Posterior cingulate gyrus (tissue), 11 donors: ENCODE measurements at regions not wholly inside any gene's neighbourhood (a gene's known extent, or its start where the extent isn't known, plus 50 kb on each side); places are given as distances from the start of the nearest gene placed in this dataset.
"Not testable (repeated sequence)": the region's sequence is repeated elsewhere in the genome, so short reads cannot be mapped to it uniquely, and the experiment has no call there.

Source experiments
- DNase-seq, 10 donors: peaks; one replicate each; pipeline versions ENCODE4 v3.0.0 to v3.0.0-alpha.2; 2020 to 2021; ENCODE audit warnings: mixed read lengths in 3 of 10
- intact Hi-C: fragments of 100-400 bp; cut with DNase I; formaldehyde crosslinking; loops from one replicate; pipeline ENCODE4 v1.15.1; 2023

DNA sequence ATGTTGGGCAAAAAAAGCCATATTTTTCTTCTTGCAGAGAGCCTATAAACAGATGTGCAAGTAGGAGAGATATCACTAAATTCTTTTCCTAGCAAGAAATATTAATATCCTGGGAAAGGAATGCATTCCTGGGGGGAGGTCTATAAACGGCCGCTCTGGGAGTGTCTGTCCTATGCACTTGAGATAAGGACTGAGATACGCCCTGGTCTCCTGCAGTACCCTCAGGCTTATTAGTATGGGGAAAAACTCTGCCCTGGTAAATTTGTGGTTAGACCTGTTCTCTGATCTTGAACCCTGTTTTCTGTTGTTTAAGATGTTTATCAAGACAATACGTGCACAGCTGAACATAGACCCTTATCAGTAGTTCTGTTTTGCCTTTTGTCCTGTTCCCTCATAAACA, 177.8 kb upstream of the PAQR3 start:
- DNase-seq, intact Hi-C loops: not testable (repeated sequence)

DNA sequence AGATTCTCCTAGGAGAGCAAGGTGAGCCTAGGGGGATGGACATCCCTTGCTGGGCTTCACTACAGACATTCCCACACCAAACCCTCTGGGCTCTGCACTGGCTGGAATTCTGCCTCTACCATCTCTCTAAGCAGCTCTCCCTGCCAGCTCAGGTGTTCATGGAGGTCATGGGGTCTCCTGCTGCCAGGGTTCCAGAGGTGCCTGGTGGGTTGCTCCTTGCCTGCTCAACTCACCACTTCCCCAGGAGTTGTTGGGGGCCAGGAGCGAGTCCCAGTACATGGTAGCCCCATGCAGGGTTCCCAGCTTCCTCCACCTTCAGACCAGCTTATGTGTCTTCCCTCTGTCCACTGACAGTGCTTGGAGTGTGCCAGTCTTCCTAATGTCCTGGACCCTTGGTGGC, 167.8 kb upstream of the PAQR3 start:
- DNase-seq, result no peak
- intact Hi-C loops, result no loop called here

DNA sequence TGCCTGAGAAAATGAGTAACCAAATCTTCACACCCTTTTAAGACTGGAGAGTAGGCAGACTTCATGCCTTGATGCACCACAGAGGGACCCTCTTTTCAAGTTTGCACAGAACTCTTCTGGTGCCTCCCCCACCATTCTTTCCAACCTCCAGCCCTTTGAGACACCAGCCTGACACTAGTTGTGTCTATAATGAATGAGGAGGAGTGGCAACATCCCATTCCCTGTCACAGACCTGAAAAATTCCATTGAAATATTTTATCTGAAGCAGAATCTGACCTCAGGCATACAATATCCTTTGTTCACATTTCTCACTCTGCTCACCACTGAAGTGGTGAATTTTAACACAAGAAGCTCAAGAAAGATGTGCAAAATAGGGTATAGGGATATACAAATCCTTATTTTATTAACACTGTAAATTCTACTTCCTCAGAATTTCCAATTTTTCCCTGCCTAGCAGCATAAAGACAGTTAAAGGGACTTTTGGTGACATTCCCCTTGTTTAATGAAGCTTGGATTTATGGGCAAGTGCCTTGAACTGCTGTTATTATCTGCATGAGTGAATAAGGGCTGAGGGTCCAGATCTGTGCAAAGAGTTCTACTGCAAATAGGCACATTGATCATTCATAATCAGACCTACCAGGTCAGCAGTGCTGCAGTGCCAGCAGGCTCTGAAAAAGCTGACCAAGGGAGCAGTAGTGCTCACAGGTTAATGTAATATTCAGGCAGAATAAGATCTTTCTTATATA, 149.9 kb upstream of the PAQR3 start:
- intact Hi-C loops, result no loop called here
- DNase-seq, result no peak

DNA sequence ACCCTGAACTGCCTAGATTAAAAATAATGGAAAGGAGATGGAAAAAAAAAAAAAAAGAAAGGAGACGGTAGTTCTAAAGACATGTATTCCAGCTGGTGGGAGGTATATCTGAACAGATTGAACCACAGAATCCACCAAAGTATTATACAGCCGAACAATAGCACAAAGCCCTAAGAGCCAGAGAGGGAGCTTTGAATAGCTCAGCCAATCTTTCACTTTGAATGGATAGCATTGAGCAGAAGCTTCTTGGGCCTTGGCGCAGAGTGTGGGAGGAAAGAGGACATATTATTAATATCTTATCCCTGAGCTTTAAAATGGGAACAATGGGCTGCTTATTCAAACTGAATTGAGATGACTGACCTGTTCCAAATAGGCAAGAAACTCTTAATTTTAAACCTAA, 147.8 kb upstream of the PAQR3 start:
- intact Hi-C loops, result no loop called here
- no peak for DNase-seq

DNA sequence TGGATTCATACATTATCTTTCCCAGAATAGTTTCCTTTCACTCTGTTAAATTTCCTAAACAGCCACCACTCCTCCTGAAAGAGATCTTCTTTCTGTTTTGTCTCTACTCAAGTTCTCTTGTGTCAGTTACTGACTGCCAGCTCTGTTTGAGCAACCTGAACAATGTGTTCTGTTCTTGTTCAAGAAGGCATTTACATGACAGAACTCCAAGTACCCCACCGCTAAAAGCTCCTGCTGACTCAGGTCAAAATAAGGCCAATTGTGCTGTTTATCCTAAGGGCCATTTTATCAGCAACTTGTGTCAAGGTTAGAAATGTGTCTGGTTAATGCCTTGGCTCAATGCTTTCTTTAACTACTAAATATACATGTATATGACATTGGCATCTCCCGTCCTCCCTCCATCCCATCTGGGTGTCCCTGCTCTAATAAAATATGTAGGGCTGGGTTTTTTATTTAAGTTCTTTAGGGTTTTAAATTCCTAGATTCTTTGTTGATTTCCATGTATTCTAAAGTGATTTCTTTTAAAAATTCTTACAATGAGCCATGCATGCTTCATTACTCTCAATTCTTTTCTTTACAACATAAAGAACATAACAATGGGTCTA, 144.3 kb upstream of the PAQR3 start:
- intact Hi-C loops, result no loop called here
- DNase-seq, result no peak

DNA sequence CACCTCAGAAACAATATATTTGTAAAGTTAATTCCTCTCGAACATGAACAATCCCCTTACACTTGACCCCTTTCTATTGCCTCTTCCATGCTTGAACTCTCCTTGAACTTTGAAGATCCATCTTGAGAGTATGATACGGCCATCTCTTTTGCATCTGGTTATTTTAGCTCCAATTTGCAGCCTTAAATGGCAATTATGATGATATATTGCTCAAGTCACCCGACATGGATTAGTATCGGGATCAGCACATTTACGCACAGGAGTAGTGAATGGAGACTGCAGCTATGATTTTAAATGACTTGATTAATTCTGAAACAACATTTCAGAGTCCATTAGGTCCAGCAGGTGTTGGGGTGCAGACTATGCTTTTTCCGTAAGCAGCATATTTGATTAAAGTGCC, 143.8 kb upstream of the PAQR3 start:
- intact Hi-C loops, result no loop called here
- DNase-seq, result no peak

DNA sequence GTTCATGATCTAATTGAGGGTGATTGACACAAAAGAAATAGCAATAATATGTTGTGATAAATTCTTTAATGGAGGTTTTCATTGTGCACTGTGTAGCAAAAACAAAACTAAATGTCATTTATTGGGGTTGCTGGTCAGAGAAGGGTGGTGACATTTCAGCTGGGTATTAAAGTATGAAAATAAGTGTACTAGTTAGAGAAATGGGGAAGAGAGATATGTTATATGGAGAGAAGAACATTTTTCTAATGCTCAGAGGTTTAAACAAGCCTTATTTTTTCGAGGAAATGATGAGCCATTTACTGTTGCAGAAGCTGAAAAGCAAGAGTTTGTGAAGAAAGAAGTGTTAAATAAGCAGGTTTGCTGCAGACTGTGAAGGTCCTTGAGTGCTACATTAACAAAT, 142.7 kb upstream of the PAQR3 start:
- DNase-seq, result no peak
- intact Hi-C loops, result no loop called here

DNA sequence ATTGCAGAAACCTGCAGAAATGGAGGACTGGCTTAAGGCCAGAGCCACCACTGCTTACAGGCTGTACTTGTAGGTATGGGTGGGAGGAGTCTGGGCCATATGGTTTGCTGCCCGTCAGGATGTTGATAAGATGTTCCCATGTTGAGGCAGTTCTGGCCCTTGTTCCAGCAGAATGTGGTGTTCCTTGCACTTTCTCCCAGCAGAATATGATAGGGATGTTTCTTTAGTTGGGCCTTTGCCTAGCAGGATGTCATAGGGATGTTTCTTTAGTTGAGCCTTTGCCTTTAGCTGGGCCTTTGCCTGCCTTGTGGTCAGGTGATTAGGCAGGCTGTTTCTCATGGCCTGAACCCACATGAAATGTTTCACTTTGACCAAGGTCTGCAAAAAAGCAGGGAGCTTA, 139.1 kb upstream of the PAQR3 start:
- intact Hi-C loops, result no loop called here
- no peak for DNase-seq

DNA sequence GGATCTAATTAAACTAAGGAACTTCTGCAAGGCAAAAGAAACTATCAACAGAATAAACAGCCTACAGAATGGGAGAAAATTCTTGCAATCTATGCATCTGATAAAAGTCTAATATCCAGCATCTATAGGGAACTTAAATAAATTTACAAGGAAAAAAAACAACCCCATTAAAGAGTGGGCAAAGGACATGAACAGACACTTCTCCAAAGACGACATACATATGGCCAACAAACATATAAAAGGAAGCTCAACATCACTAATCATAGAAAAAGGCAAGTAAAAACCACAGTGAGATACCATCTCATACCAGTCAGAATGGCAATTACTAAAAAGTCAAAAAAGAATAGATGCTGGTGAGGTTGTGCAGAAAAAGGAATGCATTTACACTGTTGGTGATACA, 134.8 kb upstream of the PAQR3 start:
- no peak for DNase-seq
- intact Hi-C loops, result no loop called here

DNA sequence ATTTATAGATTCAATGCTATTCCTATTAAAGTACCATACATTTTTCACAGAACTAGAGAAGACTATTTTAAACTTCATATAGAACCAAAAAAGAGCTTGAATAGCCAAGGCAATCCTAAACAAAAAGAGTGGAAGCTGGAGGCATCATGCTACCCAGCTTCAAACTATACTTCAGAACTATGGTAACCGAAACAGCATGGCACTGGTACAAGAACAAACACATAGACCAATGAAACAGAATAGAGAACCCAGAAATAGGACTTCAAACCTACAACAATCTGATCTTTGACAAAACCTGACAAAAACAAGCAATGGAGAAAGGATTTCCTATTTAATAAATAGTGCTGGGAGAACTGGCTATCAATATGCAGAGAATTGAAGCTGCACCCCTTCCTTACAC, 134.2 kb upstream of the PAQR3 start:
- intact Hi-C loops, result no loop called here
- no peak for DNase-seq

DNA sequence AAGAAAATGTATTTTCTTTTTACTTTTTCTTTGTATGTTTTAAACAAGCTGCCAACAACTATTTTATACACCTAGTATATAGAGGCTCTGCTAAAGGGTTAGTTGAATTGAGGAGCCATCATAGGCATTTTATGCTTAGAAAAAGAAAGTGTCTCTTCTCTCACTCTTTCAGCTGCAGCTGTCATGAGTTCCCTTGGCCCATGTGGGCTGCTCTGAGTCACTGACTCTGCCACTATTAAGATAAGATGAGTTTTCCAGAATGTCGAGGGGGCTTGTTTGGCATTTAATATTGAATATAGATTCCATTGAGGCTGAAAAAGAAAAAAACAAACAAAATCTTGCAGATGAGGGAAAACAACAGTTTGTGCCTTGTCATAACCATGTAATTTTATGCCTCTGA, 126.0 kb upstream of the PAQR3 start:
- no peak for DNase-seq
- intact Hi-C loops, result no loop called here

DNA sequence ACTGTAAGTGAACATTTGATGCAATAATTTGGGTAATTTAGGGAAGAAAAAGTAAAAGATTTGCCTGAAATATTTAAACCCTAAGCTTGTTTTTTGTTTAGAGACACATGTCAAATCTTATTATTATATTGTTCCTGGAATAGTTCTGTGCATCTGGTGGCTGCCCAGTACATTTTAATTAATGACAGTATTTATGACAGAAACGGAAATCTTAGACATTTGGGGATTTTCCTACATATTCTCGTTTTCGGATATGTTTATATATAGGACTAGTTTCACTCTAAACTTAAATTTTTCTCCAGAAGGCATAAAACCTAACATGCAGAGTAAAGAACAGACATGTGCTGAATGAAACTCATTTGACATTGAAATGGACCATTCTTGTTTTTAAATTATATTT, 125.6 kb upstream of the PAQR3 start:
- intact Hi-C loops, result no loop called here
- no peak for DNase-seq

DNA sequence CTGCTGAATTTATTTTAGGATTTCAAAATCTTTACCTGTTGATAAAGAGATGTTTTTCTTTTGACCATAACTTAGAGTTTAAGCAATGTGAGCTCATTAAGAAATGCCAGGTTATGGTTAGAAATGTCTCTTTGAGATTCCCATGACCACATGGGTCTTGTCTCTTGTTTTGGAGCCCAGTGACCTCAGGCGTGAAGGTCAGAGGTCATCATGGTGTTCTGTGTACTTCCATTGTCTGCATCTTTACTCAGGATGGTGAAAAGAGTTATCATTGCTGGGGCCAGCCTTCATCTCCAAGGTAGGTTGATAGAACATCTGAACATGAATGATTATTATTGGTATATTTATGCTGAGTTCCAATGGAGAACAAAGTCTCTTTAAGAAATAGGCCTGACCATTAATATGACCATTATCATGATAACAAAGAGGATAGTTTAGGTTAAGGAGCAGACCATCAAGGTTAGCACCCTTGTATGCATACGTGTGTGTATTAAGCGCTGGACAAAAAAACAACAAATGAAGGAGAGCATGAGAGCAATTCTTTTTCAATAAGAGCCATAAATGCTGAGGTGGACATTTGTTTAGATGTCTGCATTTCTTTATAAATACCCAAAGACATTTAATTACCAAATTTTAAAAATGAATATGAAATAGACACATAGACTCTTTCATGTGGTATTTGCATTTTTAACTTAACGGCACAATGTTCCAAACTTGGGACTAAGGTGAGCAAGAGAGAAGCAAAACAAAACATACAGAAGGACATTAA, 120.6 kb upstream of the PAQR3 start:
- DNase-seq, result no peak
- intact Hi-C loops, result no loop called here

DNA sequence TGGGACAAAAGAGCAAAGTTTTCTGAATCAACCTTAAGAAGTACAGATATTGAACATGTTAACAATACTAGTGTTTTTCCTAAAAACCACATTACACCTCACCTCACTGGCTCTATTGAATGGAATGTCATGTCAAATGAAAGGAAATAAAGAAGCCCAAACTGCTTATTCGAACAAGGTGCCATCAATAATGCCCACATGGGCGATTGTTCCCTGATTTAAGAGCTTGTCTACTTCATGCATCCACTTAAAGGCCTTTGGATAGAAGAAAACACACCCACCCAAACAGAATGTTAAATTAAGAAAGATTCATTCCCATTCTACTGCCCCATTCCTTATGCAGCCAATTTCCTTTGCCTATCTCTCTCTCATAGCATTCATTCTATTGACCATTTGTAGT, 118.5 kb upstream of the PAQR3 start:
- intact Hi-C loops, result no loop called here
- DNase-seq, result no peak

DNA sequence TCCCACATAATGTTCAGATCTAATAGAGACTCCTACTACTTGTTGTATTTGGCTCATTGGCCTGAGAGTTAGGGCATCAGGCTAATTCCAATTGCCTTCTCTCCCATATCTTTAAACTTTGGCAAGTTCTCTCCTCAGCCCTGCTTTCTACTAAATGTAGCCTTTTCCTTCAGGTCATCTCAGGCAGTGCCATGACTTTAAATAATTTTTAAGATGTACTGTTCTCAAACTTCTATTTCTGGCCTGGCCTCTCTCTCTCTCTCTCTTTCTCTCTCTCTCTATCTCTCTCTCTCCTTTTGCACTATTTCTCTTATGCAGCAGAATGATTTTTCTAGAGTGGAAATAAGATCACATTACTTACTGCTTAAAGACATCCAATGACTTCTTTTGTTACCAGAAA, 114.5 kb upstream of the PAQR3 start:
- intact Hi-C loops, result no loop called here
- no peak for DNase-seq

DNA sequence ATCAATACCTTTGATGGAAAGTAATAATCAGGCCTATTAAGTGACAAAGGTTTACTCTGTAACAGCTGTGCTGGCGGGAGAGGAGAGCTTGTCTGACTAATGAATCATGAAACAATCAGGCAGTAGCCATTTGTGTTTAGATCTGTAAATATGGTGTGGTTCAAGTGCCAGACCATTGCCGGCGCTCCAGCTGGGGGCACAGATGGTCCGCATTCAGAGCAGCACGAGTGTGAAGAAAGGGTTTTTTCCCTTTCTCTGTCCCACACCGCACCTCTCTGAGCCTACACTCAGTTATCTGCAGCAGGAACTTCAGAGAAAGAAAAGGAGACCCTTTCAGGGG, 111.3 kb upstream of the PAQR3 start:
- peak in 8 of 10 donors; percentile 18 to 86 (median 34) for DNase-seq
- intact Hi-C loops, result no loop called here

DNA sequence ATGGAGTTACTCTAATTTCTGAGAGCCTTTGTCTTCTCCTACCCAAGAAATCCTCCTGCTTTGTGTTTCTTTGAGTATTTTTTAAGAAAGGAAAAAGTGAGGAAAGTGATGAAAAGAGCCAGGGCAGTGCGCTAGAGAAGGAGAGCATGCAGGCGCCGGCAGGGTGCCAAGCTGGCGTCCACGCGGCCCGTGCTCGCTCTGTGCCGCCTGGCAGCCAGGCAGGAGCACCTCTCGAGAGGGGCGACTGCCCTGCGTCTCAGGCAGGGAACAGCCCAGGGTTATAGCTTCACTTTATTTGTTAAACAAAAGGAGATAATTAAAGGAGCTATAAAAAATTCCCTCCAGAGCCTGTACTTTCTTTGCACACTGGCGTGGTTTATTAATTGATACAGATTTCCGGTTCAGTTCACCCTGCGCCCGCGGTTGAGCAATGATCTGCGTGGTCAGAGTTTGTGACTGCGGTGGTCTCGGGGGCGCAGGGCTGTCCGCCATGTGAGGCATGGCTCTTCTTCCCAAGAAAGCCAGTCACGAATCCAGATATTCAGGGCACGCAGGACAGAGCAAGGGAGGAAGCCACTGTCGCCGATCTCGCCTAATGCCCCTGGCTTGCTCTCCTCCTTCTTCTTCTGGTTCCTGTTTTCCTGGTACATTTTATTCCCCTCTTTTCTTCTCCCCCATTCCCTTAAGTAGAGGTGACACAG, 110.8 kb upstream of the PAQR3 start:
- intact Hi-C loops, result no loop called here
- peak in 5 of 10 donors; percentile 8 to 80 (median 64) for DNase-seq

DNA sequence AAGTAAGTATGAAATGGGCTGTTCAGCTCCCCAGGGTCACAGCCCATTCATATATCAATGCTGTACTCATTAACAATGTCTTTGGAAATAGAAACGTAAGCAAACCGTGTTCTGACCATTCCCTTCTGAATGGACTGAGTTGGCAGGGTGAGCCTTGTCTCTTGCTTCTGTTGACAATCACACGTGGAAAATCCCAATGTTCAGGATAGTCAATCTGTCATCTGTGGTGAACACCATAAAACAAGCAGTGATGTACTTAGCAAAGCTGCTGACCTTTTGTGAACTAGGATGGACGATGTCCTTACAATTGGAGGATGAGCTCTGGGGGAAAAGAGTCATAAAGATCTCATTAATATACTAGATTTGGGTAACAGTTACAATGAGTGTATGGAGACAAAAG, 109.6 kb upstream of the PAQR3 start:
- intact Hi-C loops, result no loop called here

DNA sequence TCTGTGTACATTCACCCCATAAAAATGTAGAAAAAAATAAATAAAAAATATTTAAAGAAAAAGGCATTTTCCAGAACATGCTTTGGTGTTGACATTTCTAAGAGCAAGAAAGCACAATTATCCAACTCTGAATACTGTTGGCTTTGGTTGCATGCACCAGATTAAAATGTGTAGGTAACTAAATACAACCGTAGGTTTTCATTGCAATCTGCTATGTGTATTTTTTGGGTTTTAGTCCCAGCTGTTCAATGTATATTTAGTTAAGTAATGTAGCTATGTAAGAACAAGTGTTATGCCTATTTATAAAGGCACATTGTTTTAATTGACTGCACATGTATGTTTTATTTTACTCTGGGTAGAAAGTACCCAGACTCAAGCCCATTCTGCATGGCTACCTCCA, 108.1 kb upstream of the PAQR3 start:
- intact Hi-C loops, result no loop called here
- no peak for DNase-seq

More for the DNA sequence above, 109.6 kb upstream of the PAQR3 start:
- no peak for DNase-seq

DNA sequence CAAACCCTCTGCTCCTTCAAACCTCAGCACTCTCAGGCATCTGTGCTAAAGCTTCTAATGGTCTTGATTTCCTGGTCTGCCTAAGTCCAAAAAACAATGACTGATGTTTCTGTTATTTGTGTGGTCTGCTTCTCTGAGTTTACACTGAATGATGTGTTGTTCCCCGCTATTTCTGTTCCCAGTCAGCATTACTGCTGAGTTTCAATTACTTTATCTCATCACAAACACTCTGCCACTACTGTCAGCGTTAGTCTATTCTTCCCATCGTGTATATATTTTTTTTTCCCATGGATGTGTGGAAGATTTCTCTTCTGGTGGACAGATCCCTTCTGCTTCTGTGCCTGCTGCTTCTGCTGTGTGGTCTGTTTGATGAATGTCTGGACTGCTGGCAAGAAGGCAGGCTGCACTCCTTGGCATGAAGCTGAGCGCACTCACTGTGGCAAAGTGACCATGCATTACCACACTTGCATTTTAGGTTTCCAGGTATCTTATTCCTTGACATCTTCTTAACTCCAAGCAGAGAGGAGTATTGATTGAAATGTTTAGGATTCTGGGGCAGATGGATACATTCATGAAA, 106.9 kb upstream of the PAQR3 start:
- DNase-seq, result no peak
- intact Hi-C loops, result no loop called here

DNA sequence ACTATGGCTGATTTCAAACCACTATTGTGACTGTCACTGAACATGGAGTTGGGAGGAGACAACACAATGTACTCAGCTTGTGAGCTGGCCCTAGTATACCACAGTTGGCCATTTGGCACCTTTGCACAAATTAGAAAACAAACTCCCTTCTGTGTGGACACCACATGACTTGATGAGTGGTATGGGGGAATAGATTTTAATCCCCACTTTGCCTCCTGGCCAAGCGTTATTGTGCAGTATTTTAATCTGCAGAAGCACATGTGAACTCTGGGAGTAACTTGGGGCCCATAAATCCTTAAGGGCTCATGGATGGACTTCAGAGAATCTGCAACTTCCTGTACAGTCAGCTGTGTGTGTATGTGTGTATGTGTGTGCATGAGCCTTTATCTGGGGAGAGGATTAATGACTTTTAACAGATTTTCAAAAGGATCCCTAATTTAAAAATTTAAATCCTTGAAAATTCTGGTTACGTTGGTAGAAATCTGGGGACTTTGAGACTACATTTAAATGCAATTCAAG, 105.0 kb upstream of the PAQR3 start:
- no peak for DNase-seq
- intact Hi-C loops, result no loop called here
